Cardiac muscle cell (in vitro differentiated cells and primary cell): ENCODE measurements at regions not wholly inside any gene's neighbourhood (a gene's known extent, or its start where the extent isn't known, plus 50 kb on each side); places are given as distances from the start of the nearest gene placed in this dataset.

ENCODE experiments used
- DNase-seq, 2 donors: peaks; one replicate each; pipeline versions ENCODE4 v3.0.0 to v3.0.0-alpha.2; 2010 to 2017; ENCODE audit warnings: low read depth in 1 of 2, low spot score in 1 of 2
- H3K27ac ChIP-seq: fragments of 200-600 bp; sonication (generic); 2 replicates; pipeline ENCODE4 v1.5.1; 2016
- H3K27me3 ChIP-seq: fragments of 200-600 bp; sonication (generic); 2 replicates; pipeline ENCODE4 v1.6.0; 2016; ENCODE audit warnings: control low read depth
- H3K36me3 ChIP-seq: fragments of 200-600 bp; sonication (generic); 2 replicates; pipeline ENCODE4 v1.5.1; 2016; ENCODE audit warnings: control low read depth
- H3K4me1 ChIP-seq: fragments of 200-600 bp; sonication (generic); 2 replicates; pipeline ENCODE4 v1.8.1; 2017; ENCODE audit warnings: low read depth, mild to moderate bottlenecking, mixed run types
- H3K4me3 ChIP-seq: fragments of 200-600 bp; sonication (generic); 2 replicates; pipeline ENCODE4 v1.5.1; 2016; ENCODE audit warnings: mild to moderate bottlenecking
- H3K9me3 ChIP-seq: fragments of 200-600 bp; sonication (generic); 2 replicates; pipeline ENCODE4 v1.5.1; 2017; ENCODE audit warnings: low read depth, mild to moderate bottlenecking, control low read depth
- TF ChIP-seq, protein P1 (sequence below): IDR thresholded peaks from 2 replicates; pipeline ENCODE4 v1.5.1; 2012; ENCODE audit warnings: low read depth, mild to moderate bottlenecking, low read length

GRCh38 chr3:143215059-143215458 lies 95.5 kb downstream of the CHST2 start:
- Histone ChIP-seq H3K36me3 (no peaks in the 10 kb centered on the region), H3K4me3 (no peak overlapping the region), H3K27ac (no peak overlapping the region), H3K9me3 (no peaks in the 10 kb centered on the region), H3K4me1 (no peaks in the 10 kb centered on the region), H3K27me3 (no peaks in the 10 kb centered on the region)
- DNase-seq = no peak
- TF ChIP-seq, protein P1, sequence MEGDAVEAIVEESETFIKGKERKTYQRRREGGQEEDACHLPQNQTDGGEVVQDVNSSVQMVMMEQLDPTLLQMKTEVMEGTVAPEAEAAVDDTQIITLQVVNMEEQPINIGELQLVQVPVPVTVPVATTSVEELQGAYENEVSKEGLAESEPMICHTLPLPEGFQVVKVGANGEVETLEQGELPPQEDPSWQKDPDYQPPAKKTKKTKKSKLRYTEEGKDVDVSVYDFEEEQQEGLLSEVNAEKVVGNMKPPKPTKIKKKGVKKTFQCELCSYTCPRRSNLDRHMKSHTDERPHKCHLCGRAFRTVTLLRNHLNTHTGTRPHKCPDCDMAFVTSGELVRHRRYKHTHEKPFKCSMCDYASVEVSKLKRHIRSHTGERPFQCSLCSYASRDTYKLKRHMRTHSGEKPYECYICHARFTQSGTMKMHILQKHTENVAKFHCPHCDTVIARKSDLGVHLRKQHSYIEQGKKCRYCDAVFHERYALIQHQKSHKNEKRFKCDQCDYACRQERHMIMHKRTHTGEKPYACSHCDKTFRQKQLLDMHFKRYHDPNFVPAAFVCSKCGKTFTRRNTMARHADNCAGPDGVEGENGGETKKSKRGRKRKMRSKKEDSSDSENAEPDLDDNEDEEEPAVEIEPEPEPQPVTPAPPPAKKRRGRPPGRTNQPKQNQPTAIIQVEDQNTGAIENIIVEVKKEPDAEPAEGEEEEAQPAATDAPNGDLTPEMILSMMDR = no peak
